ENCODE measurements at regions not wholly inside any gene's neighbourhood (a gene's known extent, or its start where the extent isn't known, plus 50 kb on each side); places are given as distances from the start of the nearest gene placed in this dataset.

DNA sequence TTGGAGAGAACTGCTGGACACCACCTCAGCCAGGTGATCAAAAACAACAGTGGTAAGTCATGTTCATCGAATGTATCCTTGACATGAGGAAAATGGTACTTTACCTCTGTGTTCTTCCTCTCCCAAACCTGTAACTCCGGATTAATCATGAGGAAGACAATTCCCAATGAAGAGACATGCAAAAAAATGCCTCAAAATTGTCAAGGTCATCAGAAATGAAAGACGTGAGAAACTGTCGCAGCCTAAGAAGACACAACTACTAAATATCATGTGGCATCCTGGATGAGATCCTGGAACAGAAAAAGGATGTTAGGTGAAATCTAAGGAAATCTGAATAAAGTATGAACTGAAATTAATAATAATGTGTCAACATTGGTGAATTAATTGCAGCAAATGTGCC, 178.4 kb downstream of the LACC1 start:
- no peak for DNase-seq

DNA sequence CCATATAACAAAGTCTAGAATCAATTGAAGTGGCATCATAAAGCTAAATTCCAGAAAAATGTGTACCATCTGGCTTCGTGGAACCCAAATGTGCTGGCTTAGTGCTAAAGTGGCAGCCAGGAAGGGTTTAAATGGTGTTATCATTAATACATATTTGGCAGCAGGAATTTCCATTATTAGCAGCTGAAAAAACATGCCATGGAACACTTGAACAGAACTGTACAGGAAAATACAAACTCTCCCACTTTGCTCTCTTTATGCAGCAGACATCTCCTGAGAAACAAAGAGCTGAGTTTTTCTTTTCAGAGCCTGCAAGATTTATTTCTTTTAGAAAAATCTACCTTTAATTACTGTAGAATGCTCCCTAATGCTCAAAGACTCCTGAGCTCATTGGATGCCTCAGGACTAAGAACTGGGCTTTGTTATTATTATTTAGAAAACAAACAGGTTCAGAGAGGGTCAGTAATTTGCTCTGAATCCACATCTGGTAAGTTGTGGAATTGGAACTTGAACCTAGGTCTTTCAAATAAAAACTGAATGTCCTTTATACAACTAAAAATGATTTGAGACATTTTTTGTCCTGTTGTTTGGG, 179.0 kb downstream of the LACC1 start:
- peak; percentile 6 for DNase-seq

DNA sequence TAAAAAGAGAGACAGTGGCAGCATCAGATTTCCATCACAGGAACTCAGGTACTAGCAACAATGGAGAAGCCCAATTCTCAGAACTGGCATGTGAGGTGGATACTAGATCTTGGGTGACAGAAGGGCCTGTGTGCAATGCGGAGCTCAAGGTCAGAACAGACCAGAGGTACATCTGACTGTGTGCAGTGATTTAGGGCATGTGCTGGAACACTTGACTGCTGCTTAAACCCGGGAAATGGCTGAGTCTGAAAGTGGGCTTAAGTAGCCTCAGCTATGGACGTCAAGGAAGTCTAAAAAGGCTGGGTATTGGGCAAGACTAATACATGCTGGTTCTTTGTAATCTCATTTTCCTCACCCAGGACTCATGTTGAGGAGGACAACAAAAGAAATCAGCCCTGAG, 182.2 kb downstream of the LACC1 start:
- DNase-seq, result no peak

DNA sequence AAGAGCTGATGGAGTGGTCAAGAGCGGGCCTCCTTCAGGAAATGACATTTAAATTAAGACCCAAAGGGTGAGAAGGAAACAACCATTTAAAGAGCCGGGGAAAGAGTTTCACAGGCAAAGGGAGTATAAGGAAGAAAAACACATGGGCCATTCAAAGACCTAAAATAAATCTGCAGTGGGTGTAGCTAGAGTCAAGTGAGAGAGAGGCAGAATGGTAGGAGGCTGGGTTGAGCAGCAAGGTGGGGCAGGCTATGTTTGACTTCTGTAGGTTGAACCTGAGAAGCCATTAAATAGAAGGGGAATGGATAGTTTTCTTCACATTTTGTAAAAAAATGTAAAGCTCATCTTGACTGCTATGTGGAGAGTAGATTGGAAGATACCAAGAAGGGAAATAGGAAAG, 183.8 kb downstream of the LACC1 start:
- DNase-seq, result no peak

DNA sequence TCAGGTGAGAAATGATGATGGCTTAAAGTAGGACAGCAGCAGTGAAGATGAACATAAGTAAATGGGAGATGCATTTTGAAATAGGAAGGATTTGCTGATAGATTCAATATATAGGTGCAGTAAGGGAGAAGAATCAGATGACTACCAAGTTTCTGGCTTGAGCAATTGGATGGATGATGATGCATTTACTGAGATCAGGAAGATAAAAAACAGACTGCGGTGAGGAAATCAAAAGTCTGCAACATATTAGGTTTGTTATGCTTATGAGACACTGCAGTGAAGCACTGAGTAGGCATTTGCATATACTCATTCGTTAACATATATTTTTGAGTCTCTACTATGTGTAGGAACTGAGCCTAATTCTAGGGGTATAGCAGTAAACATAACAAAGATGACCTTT, 184.2 kb downstream of the LACC1 start:
- DNase-seq, result peak; percentile 4

DNA sequence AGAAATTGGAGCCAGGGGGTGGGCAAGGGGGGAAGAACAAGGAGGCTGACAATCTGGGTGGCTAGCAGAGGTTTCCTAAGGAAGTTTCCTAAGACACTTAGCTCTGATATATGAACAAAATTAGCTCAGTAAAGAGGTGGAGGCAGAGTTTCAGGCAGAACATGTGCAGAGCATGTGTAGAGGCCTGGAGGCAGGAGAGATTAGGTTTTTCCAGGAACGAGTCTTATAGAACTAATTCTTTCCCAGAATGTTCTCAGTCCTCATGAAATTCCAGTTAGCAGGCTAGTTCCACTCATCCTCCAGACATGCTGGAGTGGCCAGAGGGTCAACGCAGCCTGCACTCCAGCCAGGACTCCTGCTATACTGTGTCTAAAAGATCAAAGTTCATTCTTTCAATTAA, 184.7 kb downstream of the LACC1 start:
- DNase-seq, result peak; percentile 5

DNA sequence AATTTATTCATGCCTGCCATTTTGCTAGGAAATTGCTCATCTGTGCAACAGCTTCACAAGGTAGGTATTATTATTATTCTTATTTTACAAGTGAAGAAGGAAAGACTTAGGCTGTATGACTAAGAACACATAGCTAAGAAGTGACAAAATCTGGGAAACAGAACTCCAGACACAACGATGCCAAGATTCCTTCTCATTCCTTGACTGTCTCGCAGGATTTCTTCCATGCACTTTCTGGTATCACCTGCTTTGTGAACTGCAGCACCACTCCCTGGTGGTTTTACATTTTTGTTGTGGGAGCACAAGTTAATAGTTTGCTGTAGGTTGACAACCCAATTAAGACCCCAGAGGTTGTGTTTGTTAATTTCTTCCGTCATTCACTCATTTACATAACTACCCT, 188.5 kb downstream of the LACC1 start:
- peak; percentile 49 for DNase-seq

DNA sequence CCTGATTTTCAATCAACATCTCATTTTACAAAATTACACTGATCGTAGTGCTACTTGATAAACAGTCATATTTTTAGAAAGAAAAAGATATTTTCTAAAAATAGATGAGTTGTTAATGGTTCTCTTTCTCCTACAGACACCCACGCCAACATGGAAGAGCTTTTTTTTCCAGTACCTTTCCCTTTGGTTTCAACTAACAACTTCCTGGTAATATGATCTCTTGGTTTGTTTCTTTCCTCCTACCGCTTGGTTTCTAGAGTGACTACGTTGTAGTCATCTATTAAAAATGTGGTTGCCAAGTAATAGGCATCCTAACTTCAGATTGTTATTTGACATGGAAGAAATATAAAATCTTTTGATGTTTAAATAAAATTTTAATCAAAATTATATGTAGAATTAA, 189.0 kb downstream of the LACC1 start:
- peak; percentile 58 for DNase-seq

DNA sequence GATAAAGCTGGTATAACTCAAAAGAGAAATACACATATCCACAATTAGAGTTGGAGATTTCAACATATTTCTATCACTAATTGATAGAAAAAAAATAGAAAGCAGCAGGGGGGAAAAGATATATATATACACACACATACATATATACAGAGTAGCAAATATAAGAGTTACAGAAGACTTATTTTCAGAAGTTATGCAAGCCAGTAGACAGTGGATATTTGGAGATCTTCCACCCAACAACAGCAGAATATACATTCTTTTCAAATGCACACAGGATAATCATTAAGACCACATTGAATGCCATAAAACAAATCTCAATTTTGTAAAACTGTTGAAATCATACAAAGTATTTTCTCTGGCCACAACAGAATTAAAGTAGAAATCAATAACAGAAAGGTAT, 192.8 kb downstream of the LACC1 start:
- DNase-seq, result no peak

DNA sequence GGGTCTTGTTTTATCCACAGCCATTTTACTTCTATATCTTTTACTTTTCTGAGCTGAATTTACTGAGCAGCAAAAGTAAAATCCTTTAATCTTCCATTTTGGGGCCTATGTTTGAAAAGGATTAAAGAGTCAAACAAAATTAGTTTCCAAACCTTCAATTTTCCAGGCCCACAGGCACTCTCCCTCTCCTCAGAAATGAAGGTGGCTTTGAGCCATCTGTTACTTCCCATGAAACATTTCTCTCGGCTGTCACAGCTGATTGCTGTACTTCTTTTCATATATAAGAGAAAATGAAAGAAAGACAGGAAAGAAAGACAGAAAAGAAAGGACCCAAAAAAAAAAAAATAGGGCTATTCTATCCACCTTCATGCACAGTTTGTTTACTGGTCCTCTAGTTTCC, 194.9 kb downstream of the LACC1 start:
- DNase-seq, result no peak

DNA sequence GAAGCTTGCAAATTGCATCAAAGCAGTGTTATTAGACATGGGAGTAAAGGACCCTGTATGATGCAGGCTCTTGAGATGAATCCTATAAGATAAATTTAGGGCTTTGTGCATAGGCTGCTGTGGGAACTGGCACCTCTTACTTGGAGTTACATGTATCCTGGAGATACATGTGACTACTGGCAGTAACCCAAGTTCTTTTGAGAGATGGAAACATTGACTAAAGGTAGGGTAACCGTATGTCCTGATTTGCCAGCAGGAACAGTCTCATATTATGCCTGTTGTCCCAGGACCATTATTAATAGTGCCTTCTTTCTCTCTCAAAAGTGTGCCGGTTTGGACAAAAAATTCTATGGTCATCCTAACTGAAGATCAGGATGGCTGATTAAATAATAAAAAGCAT, 195.4 kb downstream of the LACC1 start:
- DNase-seq, result no peak

DNA sequence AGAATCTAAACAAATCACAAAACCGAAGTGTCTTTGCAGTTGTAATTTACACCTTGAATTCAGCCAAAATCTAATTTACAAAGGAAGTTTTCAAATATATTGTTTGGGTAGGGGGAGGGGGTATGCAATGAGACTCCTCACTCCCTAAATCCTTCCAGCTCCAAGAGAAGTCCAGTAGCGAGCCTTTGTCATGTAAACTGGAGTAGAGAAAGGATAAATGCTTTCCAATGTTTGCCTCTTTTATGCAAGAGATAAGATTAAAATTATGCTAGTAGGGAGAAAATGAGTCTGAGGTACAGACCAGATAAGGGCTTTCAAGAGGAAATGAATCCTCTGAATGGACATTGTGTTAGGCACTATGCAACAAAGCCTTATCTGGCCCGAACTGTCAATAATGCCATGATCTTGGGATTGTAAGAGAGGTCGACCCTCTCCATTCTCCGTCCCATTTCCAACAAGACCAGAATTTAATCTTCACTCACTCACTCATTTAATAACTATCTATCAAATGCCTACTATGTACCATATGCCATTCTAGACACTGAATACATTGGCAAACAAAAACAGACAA, 199.2 kb downstream of the LACC1 start:
- no peak for DNase-seq

DNA sequence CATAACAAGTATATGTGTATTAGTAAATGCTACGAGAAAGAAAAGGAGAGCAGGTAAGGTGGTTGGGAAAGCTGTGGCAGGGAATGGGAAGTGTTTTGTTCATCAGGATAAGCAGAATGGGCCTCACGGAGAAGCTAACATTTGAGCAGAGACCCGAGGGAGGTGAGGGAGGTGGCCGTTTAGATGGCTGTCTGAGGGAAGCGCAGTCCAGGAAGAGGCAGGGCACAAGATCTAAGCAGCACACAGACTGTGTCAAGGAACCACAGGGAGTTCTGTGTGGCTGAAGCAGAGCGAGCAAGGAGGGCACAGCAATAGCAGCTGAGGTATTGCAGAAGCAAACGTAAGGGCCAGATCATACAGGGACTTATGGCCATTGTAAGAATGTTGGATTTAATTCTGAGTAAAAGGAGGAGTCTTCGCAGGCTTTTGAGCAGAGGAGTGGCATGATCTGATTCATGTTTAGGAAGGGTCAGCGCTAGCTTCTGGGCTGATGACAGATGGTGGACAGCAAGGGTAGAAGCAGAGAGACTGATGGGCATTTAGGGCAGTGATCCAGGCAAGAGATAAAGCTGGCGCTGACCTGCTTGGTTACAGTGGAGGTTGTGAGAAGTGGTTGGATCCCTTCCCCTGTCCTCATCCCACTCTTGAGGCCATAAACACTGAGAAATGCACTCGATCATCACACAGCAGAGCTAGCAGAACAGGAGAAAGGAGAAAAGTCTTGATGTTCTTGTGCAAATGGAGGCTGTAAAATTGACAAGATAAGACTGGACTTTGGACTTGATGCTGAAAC, 199.9 kb downstream of the LACC1 start:
- DNase-seq, result no peak

DNA sequence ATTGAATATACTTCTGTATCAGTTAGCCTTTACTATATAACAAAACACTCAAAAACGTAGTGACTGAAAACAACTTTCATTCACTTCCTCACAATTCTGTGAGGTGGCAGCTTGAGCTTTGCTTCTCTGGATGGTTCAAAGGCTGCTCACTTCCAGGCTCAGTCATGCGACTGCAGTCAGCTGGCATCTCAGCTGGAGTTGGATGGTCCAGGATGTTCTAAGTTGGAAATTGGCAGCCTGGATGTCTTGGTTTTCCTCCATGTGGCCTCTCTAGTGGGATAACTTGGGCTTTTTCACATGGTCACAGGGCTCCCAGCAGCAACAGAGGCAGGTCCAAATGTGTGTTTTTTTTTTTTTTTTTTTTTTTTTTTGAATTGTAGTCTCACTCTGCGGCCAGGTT, 204.4 kb downstream of the LACC1 start:
- no peak for DNase-seq

DNA sequence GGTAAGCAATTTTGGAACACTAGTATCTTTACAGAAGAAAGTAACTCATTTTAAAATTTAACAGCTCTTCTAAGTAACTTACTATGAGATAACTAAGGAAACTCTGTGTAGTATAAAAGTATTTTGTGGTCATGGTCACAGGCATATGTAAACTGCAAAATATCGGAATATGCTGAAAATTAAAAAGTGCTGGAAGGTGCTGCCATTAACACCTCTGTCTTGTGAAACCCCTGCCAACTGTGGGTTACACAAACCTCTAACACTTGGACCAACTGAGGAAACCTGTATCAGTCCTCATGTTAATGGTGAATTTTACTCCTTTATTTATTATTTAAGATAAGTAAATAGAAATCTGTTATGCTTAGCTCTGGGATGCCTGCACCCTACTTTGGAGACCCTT, 206.7 kb downstream of the LACC1 start:
- no peak for DNase-seq

DNA sequence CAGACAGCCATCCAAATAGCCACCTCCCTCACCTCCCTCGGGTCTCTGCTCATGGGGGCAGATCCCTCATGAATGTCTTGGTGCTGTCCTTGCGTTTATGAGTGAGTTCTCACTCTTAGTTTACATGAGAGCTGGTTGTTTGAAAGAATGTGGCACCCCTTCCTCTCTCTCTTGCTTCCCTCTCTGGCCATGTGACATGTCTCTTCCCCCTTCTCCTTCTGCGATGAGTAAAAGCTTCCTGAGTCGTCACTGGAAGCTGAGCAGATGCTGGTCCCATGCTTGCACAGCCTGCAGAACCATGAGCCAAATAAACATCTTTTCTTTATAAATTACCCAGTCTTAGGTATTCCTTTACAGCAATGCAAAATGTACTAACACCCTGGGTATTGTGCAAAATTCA, 208.7 kb downstream of the LACC1 start:
- DNase-seq, result no peak

DNA sequence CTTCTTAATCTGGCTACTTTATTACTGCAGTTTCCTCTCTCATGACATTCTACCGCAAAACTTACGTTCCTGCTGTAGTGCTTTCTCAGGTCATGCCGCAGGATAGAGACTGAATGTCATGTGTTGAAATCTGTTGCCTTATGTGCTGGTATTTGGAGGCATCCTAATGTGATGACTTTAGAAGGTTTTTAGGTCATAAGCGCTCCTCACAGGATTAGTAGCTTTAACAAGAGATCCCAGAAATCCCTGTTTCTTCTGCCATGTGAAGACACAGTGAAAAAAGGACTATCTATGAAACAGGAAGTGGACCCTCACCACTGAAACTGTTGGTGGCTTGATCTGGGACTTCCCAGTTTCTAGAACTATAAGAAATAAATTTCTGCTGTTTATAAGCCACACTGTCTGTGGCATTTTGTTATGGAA, 209.3 kb downstream of the LACC1 start:
- no peak for DNase-seq

DNA sequence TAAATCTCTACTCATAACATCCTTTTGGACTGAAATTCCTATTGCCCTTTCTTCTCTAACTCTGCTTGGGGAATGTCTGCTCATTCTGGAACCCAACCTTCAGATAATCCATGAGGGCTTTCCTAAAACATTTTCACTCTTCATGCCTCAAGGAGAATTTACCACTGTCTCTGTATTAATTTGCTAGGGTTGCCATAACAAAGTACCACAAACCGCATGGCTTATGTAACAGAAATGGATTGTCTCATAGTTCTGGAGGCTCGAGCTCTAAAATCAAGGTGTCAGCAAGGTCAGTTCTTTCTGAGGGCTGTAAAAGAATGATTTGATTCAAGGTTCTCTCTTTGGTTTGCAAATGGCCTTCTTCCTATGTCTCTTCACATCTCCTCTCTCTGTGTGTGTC, 209.7 kb downstream of the LACC1 start:
- DNase-seq, result peak; percentile 27

DNA sequence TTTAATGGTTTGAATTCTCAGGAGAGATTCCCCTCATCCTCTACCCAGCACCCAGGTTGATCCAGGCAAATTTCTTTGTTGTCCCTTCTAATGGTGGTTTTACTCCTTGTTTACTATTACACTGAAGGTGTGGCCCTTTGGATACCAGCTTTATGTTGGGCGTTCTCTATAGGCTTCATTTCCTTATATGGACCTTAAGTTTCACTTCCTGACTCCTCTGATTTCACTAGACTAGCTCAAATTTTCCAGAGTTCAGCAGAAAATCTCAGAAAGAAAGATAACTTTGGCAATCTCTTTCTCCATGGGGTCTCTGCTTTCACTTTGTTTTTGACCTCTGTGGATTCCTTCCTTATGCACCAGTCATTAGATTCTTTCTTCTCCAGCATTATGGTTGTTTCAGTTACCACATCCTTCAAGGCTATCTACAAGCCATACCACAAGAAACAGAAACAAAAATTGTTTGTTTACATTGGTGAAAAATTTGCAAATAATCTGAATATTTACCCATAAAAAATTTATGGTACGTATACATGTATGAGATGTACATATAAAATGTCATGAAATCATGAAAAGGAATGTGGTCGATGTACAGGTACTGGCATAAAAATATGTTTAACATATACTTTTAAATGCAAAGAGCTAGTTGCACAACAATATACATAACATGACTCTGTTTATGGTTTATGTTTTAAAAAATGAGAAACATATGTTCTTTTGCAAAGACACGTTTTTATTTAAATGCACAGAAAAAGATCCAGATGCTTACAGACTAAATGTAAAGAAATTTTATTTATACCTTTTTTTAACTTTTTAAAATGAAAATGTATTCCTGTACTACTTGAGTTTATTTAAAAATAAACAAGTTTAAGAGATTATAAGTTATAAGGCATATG, 212.6 kb downstream of the LACC1 start:
- DNase-seq, result no peak

DNA sequence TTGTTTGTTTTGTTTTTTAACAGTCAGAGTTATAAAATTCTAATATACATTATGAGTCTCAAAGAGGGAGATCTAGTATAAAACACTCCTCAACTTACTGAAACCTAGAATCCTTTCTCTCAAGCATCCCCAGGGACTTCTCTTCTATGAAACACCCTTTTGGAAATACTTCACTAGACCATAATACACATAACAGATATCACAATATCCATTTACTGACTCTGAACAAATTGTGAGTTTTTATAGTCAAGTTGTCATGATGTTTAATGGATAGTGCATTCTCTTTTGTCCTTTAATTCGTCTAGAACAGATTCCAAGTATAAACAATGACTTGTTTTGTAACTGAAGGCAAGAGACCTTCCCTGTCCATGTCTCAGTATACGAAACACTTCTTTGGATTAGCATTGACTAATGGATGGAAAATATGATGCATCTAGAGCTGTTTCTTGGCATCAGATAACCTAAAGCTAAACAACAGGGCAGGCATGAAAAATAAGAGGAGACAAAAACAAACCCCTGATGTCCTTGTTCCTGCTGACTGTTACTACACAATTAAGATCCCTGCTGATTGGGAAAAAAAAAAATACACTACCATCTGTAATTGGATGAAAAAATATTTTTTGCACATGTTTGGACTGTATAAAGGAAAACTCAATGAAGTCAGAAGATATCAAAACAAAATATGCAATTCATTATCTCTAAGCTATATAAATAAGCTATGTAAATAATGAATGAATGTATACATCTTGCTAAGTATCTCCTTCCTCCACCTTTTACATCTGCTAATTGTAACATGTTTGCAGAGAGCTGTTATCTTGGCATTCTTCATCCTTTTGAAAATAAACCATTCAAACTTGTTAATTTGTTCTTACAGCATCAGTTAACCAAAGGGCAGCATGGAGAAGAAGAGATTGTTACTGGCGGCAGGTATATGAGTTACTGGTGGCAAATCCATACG, 214.2 kb downstream of the LACC1 start:
- DNase-seq, result no peak

DNA sequence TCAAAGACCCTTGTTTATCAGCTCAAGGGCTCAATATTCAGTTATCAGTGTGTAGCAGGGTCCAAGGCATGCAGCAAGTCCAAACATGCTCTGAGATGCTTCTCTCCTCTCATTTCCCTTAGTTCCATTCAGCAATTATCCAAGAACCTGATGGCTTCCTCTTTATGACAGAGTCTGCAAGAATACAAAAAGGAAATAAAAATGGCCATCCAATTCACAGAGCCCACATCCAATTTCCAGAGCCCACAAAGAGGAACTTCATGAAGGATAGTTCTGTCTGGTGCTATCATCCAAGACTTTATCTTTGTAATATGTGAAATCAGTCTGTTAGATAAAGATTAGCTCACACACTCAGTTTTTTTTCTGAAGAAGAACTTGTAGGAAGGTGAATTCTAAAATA, 217.2 kb downstream of the LACC1 start:
- DNase-seq, result no peak

DNA sequence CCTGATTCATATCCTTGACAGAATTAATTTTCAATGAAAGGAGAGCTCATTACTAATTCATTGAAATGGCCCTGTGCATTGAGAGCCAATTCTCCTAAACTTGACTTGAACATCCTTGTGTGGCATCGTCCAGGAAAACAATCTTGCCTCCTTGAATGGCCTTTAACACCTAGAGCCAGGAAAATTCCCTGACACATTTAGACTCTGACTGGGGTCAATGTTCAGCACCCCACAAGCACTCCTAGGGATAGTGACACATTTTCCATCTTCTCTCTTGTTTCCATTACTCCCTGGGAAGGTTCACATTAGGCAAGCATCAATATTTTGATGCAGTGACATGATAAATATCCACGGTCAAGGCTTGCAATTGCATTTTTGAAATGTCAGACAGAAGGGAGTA, 218.9 kb downstream of the LACC1 start:
- no peak for DNase-seq

Measured in fibroblast of skin of abdomen (primary cell).